Neuronal stem cell (in vitro differentiated cells): ENCODE measurements at regions not wholly inside any gene's neighbourhood (a gene's known extent, or its start where the extent isn't known, plus 50 kb on each side); places are given as distances from the start of the nearest gene placed in this dataset.
A peak's percentile ranks its signal among the peaks of the same experiment; 100 is the strongest.

Experiments
- DNase-seq: peaks from one replicate; pipeline ENCODE4 v3.0.0-alpha.2; 2013; ENCODE audit warnings: low spot score
- H2AFZ ChIP-seq: one replicate; pipeline ENCODE4 v1.6.1; 2013; ENCODE audit warnings: mild to moderate bottlenecking, low read length, inconsistent platforms
- H2AK5ac ChIP-seq: 2 replicates; pipeline ENCODE4 v1.6.1; 2013; ENCODE audit warnings: low read depth, mild to moderate bottlenecking, inconsistent platforms, low read length, moderate library complexity, mixed read lengths
- H2BK120ac ChIP-seq: 2 replicates; pipeline ENCODE4 v1.6.1; 2013; ENCODE audit warnings: low read depth, mild to moderate bottlenecking, inconsistent platforms, low read length, moderate library complexity, mixed read lengths
- H2BK12ac ChIP-seq: one replicate; pipeline ENCODE4 v1.6.1; 2013; ENCODE audit warnings: low read length, inconsistent platforms
- H2BK15ac ChIP-seq: 2 replicates; pipeline ENCODE4 v1.6.1; 2013; ENCODE audit warnings: mild to moderate bottlenecking, low read length, inconsistent platforms, mixed read lengths
- H2BK5ac ChIP-seq: one replicate; pipeline ENCODE4 v1.6.1; 2013; ENCODE audit warnings: inconsistent platforms, mild to moderate bottlenecking, low read length, moderate library complexity
- H3K14ac ChIP-seq: one replicate; pipeline ENCODE4 v1.6.1; 2013; ENCODE audit warnings: low read length, inconsistent platforms
- H3K18ac ChIP-seq: 2 replicates; pipeline ENCODE4 v1.6.1; 2013; ENCODE audit warnings: low read length, inconsistent platforms
- H3K23ac ChIP-seq: 2 replicates; pipeline ENCODE4 v1.6.1; 2013; ENCODE audit warnings: low read depth, mild to moderate bottlenecking, mixed read lengths, low read length, inconsistent platforms; ENCODE audit not compliant: poor library complexity
- H3K27ac ChIP-seq: replicated peaks from 3 replicates; pipeline ENCODE4 v1.5.1; 2013; ENCODE audit warnings: low read length, inconsistent platforms
- H3K27me3 ChIP-seq, 3 experiments: 2 replicates each; pipeline ENCODE4 v1.6.1; 2013; ENCODE audit warnings: low read length in 3 of 3, mild to moderate bottlenecking in 2 of 3, inconsistent platforms in 1 of 3, low read depth in 1 of 3, mixed read lengths in 1 of 3, moderate library complexity in 1 of 3; ENCODE audit not compliant: control insufficient read depth in 3 of 3, insufficient read depth in 3 of 3
- H3K36me3 ChIP-seq, 2 donors: replicated peaks in 1 of 2; 2 replicates each; pipeline ENCODE4 v1.6.1; 2013; ENCODE audit warnings: low read length in 2 of 2; ENCODE audit not compliant: control insufficient read depth in 2 of 2, insufficient read depth in 2 of 2
- H3K4ac ChIP-seq: 2 replicates; pipeline ENCODE4 v1.6.1; 2013; ENCODE audit warnings: inconsistent platforms, mild to moderate bottlenecking, low read length, moderate library complexity
- H3K4me1 ChIP-seq, 2 donors: 1 replicate in 1 of 2; 2 replicates in 1 of 2; pipeline ENCODE4 v1.6.1; 2013; ENCODE audit warnings: low read length in 2 of 2, low read depth in 1 of 2; ENCODE audit not compliant: control insufficient read depth in 2 of 2, insufficient read depth in 1 of 2
- H3K4me2 ChIP-seq: one replicate; pipeline ENCODE4 v1.6.1; 2013; ENCODE audit warnings: mild to moderate bottlenecking, low read length, inconsistent platforms; ENCODE audit not compliant: insufficient read depth, poor library complexity, severe bottlenecking
- H3K4me3 ChIP-seq, 2 donors: 2 replicates each; pipeline ENCODE4 v1.5.1; 2013; ENCODE audit warnings: low read length in 2 of 2, mild to moderate bottlenecking in 2 of 2, inconsistent platforms in 1 of 2, moderate library complexity in 1 of 2
- H3K79me1 ChIP-seq: one replicate; pipeline ENCODE4 v1.6.1; 2013; ENCODE audit warnings: low read depth, mild to moderate bottlenecking, inconsistent platforms, low read length, moderate library complexity
- H3K9ac ChIP-seq: one replicate; pipeline ENCODE4 v1.6.1; 2013; ENCODE audit warnings: mild to moderate bottlenecking, low read depth, low read length, inconsistent platforms; ENCODE audit not compliant: poor library complexity
- H3K9me3 ChIP-seq, 2 donors: replicated peaks in 1 of 2; 2 replicates each; pipeline versions ENCODE3 to v1.6.1; 2013; ENCODE audit warnings: low read length in 2 of 2, mild to moderate bottlenecking in 2 of 2, inconsistent platforms in 1 of 2, low read depth in 1 of 2, mixed read lengths in 1 of 2, moderate library complexity in 1 of 2; ENCODE audit not compliant: control insufficient read depth in 2 of 2, insufficient read depth in 1 of 2
- H4K8ac ChIP-seq: one replicate; pipeline ENCODE4 v1.6.1; 2013; ENCODE audit warnings: low read depth, mild to moderate bottlenecking, inconsistent platforms, low read length, moderate library complexity
- H4K91ac ChIP-seq: one replicate; pipeline ENCODE4 v1.6.1; 2013; ENCODE audit warnings: low read length, low read depth, mild to moderate bottlenecking, inconsistent platforms; ENCODE audit not compliant: poor library complexity
- WGBS, 2 donors: extraction: QIAGEN DNeasy Blood & Tissue Kit; methylation state at CpG; one replicate each; pipeline ENCODE4 v1.1.7; 2013; ENCODE audit warnings: missing lambda C conversion rate in 2 of 2, mixed read lengths in 1 of 2; ENCODE audit not compliant: insufficient read length in 2 of 2, insufficient replicate concordance in 1 of 2; ENCODE audit errors: extremely low coverage in 2 of 2; 5-methylcytosine and 5-hydroxymethylcytosine counted together

DNA sequence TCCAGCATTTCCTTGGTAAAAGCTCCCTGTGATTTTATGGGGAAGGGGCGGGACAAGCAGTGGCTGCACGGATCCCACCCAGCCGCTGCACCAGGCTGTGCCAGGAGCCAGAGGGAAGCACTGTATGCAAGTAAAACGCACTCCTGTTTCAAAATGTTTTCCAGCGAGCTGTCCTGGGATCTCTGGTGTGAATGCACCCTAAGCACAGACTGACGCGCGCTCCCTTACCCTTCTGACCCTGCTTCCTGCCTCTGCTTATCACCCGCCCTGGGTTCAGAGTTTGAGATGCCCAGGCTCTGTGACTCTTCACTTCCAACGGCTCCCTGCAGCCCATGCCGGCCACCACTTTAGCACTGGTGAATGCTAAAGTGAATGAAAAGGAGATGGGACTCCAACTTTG, 131.2 kb downstream of the RHOU start:
- no peaks in the 10 kb centered on the region for H3K36me3 ChIP-seq
- DNase-seq = no peak
- H3K27me3 ChIP-seq = peaks cover 0 to 6% (median 0%) of the 10 kb centered on the region in 3 experiments
- H4K91ac ChIP-seq = no peak overlapping the region
- H2BK120ac ChIP-seq = no peak overlapping the region
- H3K4ac ChIP-seq = no peak overlapping the region
- H2AK5ac ChIP-seq = no peak overlapping the region
- H3K79me1 ChIP-seq = no peaks in the 10 kb centered on the region
- H4K8ac ChIP-seq = no peak overlapping the region
- H2BK12ac ChIP-seq = no peak overlapping the region
- H3K4me2 ChIP-seq = no peak overlapping the region
- H3K4me3 ChIP-seq = no peak overlapping the region
- no peak overlapping the region for H3K23ac ChIP-seq
- peaks cover 1 to 23% of the 10 kb centered on the region in 2 donors for H3K4me1 ChIP-seq
- no peak overlapping the region for H2BK5ac ChIP-seq
- no peak overlapping the region for H2BK15ac ChIP-seq
- H2AFZ ChIP-seq = peak overlapping the region; percentile 5
- no peak overlapping the region for H3K9ac ChIP-seq
- no CpG with 5 or more reads among the region's 11 CpGs for WGBS, 2 donors
- no peaks in the 10 kb centered on the region for H3K9me3 ChIP-seq
- peak overlapping the region; percentile 0 for H3K18ac ChIP-seq
- H3K14ac ChIP-seq = no peak overlapping the region
- peak overlapping the region; percentile 26 for H3K27ac ChIP-seq

DNA sequence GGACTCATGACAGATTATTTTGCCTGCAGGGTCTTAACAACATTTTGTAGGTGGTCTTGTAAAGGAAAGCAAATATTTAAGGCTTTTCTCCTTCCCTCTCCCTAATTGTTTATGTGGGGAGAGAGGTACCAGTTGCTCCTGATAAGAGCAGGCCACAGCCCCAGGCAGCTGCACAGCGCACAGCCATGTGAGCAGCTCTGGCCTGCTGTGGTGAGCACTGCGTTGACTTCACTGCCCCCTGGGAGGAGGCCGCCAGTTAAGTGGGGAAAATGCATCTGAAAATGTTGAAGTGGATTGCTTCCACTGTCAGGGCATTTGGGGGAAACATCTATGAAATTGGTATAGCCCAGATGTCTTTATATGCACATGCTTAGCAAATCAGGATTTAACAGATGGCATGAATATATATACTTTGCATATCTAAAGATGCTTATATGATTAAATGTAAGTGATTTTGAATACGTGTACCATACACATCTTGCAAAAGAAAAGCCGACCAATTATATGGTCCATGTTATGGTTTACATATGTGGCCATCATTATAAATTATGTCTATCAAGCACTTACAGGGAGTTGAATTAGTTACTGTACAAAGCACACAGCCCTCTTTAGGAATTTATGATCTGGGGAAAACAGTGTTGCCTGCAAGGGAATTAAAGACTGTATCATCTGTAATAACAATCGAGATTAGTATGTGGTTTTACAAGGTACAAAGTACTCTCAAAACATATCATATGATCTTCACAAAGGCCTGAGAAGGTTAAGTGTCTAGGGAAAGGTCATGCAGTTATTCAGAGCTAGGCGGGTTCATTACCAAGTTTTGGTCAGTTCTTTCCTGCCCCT, 132.1 kb downstream of the RHOU start:
- Histone ChIP-seq H2AK5ac (no peak overlapping the region), H3K79me1 (no peaks in the 10 kb centered on the region), H2BK120ac (no peak overlapping the region), H2BK15ac (no peak overlapping the region), H2AFZ (no peak overlapping the region), H3K27me3 (peaks cover 0 to 6% (median 0%) of the 10 kb centered on the region in 3 experiments), H3K4me1 (peaks cover 1 to 24% of the 10 kb centered on the region in 2 donors), H4K91ac (no peak overlapping the region), H3K27ac (no peak overlapping the region), H3K9me3 (no peaks in the 10 kb centered on the region), H3K18ac (peak overlapping the region; percentile 78), H3K14ac (no peak overlapping the region), H3K23ac (no peak overlapping the region), H2BK5ac (no peak overlapping the region), H3K4me2 (no peak overlapping the region), H3K36me3 (no peaks in the 10 kb centered on the region), H2BK12ac (no peak overlapping the region), H4K8ac (no peak overlapping the region), H3K4me3 (no peak overlapping the region), H3K4ac (no peak overlapping the region), H3K9ac (no peak overlapping the region)
- no peak for DNase-seq
- no CpG with 5 or more reads among the region's 7 CpGs for WGBS, 2 donors

DNA sequence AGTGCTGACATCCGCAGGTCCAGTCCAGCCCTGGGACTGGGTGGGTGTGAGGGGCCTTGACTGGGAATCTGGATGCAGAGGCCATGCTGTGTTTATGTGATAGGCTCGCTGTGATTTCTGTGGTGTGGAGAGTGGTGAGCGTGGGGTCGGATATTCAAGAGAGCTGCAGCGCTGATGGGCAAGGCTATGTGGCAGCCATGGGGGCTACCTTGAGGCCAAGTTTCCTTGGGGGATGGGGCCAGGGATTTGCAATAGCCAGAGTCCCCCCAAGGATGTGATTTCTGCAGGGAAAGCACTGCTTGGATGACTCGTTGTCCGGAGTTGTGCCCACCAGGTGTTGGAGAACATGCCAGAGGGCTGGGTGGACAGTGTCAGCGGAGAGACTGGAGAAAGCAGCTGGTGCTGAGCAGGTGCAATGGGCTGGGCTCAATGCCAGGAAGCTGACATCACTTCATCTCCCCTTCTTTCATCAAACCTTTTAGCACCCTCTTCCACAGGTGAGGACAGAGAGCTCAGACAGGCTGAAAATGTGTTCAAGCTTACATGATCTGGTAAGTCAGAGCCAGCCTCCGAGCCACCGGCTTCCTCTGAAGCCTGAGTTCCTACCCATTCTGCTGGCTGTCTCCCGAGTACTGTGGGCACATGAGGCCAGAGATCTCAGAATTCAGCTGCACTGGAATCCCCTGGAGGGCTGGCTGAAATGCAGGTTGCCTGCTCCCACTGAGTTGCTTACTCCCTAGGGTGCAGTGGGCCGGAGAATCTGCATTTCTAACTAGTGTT, 132.9 kb downstream of the RHOU start:
- Histone ChIP-seq H3K36me3 (no peaks in the 10 kb centered on the region), H3K27ac (no peak overlapping the region), H2BK120ac (no peak overlapping the region), H2BK12ac (no peak overlapping the region), H2BK5ac (peak overlapping the region; percentile 66), H3K4ac (no peak overlapping the region), H3K14ac (no peak overlapping the region), H2AFZ (no peak overlapping the region), H3K18ac (peak overlapping the region; percentile 78), H3K4me3 (no peak overlapping the region), H3K9me3 (no peaks in the 10 kb centered on the region), H3K79me1 (no peaks in the 10 kb centered on the region), H3K27me3 (no peaks in the 10 kb centered on the region), H3K4me2 (no peak overlapping the region), H2AK5ac (peak overlapping the region; percentile 53), H3K9ac (no peak overlapping the region), H4K8ac (no peak overlapping the region), H3K4me1 (peaks cover 1 to 24% of the 10 kb centered on the region in 2 donors), H4K91ac (no peak overlapping the region), H3K23ac (no peak overlapping the region), H2BK15ac (no peak overlapping the region)
- no CpG with 5 or more reads among the region's 12 CpGs for WGBS, 2 donors
- no peak for DNase-seq

DNA sequence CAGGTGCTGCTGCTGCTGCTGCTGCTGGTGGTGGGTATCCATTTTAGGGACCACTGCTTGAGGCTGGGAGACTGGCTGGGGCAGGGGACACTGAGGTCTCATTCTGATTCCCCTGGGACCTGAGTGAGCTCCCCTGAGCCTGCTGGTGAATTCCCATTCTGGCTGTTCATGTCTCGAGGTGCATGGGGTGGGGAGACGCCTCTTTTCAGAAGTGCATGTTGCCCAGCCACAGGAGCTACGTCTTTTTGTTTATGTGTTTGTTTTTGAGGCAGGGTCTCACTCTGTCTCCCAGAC, 133.4 kb downstream of the RHOU start:
- no peak overlapping the region for H3K23ac ChIP-seq
- peaks cover 1 to 24% of the 10 kb centered on the region in 2 donors for H3K4me1 ChIP-seq
- H3K9me3 ChIP-seq = no peaks in the 10 kb centered on the region
- no peak overlapping the region for H2BK12ac ChIP-seq
- H3K18ac ChIP-seq = peak overlapping the region; percentile 59
- H4K91ac ChIP-seq = no peak overlapping the region
- H3K4ac ChIP-seq = no peak overlapping the region
- H3K14ac ChIP-seq = no peak overlapping the region
- WGBS, 2 donors = no CpG with 5 or more reads among the region's 3 CpGs
- no peak overlapping the region for H2BK120ac ChIP-seq
- H3K4me3 ChIP-seq = no peak overlapping the region
- H2AFZ ChIP-seq = no peak overlapping the region
- peak overlapping the region; percentile 53 for H2AK5ac ChIP-seq
- H3K4me2 ChIP-seq = no peak overlapping the region
- H3K9ac ChIP-seq = no peak overlapping the region
- H2BK5ac ChIP-seq = no peak overlapping the region
- H3K27ac ChIP-seq = no peak overlapping the region
- DNase-seq = no peak
- H3K36me3 ChIP-seq = no peaks in the 10 kb centered on the region
- H3K79me1 ChIP-seq = no peaks in the 10 kb centered on the region
- no peak overlapping the region for H4K8ac ChIP-seq
- no peak overlapping the region for H2BK15ac ChIP-seq
- H3K27me3 ChIP-seq = no peaks in the 10 kb centered on the region
